T follicular helper cell (primary cell): ENCODE measurements at regions not wholly inside any gene's neighbourhood (a gene's known extent, or its start where the extent isn't known, plus 50 kb on each side); places are given as distances from the start of the nearest gene placed in this dataset.
"Not testable (repeated sequence)": the region's sequence is repeated elsewhere in the genome, so short reads cannot be mapped to it uniquely, and the experiment has no call there.

Experiments
- DNase-seq: peaks from one replicate; pipeline ENCODE4 v3.0.0-alpha.2; 2020; ENCODE audit warnings: low read depth

DNA sequence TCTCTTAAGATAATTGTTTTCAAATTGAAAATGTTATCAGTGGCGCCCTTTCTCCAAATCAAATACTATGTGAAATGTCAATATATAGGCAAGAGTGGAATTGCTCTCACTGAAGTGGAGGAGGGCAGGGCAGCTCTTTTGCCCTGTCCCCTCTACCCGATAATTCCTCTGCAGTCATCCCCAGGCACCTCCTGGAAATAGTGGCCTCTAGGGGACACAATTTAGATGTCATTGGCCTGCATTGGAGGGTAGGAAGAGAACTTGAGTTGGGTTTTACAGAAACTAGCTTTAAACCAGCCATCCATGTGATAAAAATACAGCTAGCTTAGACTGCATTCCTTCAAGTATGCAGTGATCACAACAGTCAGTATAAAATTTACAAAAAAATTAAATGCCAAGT lies 288.9 kb downstream of the EDEM1 start:
- no peak for DNase-seq

DNA sequence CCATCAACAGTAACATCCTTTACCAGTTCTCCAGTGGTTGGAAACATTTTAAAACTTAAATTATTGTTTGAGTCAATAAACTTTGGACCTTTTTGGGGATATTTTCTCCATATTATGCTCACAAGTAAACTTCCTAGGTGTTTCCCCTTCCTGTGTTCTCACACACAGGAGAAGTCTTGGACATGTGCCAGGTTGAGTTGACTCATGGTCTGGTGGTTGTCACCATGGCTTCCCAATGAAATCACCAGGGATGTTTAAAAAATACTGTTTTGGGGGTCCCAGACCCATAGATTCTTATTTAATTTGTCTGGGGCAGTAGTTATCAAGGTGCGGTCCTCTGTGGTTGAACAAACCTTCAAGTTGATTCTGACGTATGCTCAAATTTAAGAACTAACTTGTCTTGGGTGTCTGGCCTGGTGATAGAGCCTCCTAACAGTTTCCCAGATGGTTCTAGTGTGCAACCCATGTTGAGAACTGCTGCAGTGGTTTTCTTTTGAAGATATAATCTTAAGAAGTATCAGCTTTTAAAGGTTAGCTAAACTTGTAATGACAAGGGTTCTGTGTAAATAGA lies 291.8 kb downstream of the EDEM1 start:
- DNase-seq, result no peak

DNA sequence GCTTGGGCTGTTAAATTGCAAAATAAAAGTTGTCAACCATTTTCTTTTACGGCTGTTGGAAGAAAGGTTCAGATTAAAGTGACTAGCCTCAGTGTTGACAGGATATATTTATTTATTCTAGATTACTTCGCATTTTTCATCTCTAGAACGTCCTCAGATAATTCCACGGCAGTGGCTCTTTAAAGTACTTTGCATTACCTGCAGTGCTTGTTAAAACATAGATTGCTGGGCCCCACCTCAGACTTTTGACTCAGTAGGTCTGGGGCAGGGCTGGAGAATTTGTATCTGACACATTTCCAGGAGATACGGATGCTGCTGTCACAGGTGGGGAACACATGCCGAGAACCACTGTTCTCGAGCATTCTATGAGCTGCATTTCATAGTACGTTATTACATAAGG lies 292.7 kb downstream of the EDEM1 start:
- DNase-seq, result no peak

DNA sequence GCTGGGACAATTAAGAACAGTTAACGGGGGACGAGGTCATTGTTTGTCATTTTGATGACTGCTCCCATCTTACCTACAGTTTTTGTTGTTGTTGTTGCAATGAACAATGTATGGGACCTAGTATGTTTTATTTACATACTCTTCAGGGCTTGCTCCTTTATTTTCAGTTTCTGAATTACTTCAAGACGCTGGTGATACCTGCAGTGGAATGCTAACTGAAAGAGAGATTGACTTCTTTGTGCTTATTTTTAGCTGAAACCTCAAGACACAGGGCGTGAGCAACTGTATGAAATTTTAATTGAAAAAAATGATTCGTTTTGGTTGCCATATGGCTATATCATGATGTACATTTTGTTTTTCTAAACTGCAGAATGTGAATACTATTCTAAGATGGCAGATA lies 297.9 kb downstream of the EDEM1 start:
- no peak for DNase-seq

DNA sequence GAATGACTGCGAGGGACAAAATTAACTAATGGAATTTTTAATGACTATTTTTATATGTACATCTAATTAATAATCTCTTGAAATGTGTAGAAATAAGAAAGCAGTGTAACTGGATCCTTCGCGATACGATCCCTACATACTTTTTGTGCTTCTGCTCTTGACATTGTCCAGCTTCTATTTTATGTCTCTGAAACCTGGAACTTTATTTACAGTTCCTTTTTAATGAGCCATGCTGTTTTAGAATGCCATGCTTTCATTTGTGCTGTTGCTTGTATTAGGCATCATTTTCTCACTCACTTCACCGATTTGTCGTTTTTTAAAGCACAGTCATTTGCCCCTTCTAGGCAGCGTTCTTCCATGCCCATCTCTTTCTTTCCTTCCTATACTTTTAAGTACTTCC lies 301.3 kb downstream of the EDEM1 start:
- no peak for DNase-seq

DNA sequence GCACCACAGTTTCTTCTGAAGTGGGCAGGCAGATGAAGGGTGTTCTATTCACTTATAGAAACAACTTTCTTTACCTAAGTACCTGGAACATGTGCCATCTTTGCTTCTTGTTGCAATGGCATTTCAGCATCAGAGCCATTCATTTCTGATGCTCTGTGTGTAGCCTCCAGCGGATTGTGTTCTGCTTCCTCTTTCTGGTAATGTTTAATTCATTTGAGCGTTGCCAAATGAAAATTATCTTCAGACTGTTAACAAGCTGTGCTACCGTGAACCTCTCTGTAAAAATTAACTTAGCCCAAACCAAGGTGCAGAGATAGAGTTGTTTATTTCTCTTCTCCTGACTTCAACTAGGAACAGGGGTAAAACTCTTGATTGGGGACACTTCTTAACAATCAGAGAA lies 302.0 kb downstream of the EDEM1 start:
- no peak for DNase-seq

DNA sequence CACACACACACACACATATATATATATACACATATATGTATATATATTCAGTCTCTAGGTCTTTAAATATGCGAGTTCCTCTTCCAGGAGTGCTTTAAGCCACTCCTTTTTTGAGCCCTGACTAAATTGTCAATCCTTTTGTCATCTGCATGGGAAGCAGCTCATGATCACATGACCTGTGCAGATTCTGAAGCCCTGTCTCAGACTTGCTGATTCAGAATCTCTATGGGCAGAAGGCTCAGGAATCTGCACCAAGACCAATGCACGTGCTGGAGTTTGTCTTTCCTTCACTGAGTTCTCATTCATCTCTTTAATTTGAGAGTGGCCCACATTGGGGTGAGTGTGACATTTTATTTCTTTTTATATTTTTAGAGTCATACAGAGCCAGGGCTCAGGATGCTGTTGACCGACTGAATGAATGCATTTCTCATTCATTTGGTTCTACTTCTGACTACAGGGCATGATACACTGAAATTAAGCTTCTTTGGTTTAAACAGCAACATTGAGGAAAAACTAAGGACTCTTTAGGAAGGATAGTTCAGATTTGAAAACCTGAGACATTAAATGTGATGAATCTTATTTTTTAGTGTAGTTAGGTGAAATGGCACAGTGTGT lies 307.5 kb downstream of the EDEM1 start:
- DNase-seq, result no peak

DNA sequence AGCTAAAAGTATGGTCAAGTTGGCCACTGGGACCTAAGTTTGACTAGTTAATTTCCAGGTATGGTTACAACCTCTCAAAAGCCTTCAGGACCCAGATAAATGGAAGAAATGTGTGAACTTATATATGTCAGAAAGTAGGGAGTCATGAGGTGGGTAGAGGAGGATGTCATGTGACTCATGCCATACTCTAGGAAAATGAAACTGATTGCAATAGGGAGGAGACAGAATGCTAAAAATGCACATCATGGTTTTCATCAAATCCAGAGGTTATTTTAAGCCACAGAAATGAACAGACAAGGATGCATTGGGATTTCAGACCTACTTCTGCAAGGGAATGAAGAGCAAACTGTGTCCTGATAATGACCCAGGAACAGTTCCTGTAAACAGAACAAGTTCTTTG lies 310.0 kb downstream of the EDEM1 start:
- no peak for DNase-seq

DNA sequence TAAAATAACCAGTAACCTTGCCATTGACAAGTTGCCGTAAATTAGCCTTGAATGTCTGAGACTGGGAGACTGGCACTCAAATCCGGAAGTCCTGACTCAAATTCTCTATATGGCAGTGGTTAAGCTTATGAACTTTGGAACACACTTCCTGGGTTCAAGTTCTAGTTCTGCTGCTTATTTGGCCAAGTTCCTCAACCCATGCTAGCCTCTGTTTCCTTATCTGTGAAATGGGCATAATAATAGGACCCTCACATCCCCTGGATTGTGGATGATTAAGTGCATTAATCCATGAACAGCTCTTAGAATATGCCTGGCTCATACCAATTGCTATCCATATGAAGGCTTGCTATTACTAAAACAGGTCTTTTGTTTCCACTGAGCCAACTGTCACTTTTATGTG lies 311.5 kb downstream of the EDEM1 start:
- DNase-seq, result no peak

DNA sequence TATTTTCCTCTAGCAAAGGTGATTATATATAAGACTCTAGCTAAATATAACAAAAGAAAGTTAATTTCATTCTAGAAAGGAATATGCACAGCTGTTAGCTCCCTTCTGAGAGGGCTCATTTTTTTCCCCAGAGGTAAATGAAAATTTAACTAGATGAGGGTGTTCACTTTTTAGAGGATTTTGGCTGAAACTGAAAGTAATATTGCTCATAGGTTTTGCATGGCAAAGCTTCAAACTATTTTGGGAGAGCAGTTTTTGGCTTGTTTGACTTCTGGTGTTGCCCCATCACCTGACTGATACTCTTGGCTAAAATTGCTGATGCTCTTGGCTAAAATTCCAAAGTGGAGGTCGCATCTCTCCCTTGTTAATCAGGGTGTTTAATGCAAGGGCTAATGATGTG lies 311.9 kb downstream of the EDEM1 start:
- DNase-seq, result no peak

DNA sequence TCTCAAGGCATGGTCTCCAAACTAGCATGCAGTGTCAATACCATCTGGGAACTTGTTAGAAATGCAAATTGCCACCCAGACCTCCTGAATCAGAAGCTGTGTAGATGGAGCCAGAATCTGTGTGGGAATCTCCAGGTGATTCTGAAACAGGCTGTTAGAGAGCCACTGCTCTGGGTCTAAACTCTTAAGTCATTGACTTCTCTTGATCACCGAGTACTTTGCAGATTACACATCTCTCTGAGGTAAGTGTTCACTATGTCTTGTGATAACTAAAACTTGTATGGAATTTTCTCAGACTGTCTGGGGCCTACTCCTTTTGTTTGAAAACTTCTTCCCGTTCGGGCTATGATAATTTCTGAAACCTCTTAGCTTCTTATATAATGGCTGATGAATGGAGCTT lies 315.6 kb downstream of the EDEM1 start:
- DNase-seq, result no peak

DNA sequence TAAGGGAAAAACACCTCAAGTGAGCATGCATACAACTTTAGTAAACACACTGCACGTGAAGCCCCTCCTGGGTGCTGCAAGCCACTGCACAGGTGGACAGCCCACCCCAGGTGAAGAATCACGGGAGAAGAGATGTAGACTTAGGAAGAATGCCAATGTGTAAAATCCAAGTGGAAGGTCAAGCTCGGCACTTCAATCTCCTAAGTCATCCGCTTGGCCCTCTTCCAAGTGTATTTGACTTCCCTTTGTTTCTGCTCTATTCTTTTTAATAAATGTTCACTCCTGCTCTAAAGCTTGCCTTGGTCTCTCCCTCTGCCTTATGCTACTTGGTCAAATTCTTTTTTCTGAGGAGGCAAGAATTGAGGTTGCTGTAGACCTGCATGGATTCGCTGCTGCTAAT lies 316.6 kb downstream of the EDEM1 start:
- DNase-seq, result no peak

DNA sequence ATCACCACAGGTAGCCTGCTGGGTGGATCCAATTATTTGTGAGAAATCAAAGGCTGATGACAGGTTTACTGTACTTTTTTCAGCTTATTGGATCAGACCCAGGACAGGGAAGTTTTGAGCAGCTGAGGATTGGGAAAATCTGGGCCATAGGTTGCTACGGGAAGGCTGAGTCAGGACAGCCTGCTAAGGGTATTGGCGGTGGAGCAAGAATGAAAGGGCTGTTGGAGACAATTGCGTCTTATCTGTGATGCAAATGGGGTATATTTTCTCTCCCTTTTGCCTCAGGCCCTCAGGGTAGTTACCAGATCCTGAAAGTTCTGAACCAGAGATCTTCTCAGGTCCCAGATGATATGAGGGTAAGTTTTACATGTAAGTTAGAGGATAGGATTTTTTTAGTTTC lies 317.7 kb downstream of the EDEM1 start:
- DNase-seq, result no peak

DNA sequence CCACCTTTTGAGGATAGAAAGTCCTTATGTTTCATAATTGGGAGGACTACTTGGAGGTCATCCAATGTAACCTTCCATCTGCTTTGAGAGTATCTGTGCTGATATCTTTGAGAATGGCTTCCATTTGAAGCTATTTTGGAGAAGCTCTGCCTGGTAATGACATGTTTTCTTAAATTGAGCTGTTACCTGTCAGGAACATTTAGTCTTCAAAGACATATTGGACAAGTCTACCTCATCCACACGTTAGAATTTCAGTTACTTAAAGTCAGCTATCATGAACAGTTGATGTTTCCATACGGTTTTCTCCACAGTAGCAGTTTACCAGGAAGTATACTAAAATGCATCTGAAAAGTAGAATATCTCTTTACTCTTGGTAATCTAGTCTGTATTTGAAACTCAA lies 318.5 kb downstream of the EDEM1 start:
- DNase-seq, result no peak

DNA sequence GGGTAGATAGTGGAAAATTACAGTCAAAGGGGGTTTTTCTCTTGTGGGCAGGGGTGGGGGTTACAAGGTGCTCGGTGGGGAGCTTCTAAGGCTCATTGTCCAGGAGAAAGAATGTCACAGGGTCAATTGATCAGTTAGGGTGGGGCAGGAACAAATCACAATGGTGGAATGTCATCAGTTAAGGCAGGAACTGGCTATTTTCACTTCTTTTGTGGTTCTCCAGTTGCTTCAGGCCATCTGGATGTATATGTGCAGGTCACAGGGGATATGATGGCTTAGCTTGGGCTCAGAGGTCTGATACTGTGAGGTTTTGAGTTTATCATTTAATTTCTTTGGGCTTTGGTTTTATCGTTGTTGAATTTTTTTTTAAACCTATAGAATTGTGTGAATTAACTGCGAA lies 321.4 kb downstream of the EDEM1 start:
- DNase-seq, result not testable (repeated sequence)

DNA sequence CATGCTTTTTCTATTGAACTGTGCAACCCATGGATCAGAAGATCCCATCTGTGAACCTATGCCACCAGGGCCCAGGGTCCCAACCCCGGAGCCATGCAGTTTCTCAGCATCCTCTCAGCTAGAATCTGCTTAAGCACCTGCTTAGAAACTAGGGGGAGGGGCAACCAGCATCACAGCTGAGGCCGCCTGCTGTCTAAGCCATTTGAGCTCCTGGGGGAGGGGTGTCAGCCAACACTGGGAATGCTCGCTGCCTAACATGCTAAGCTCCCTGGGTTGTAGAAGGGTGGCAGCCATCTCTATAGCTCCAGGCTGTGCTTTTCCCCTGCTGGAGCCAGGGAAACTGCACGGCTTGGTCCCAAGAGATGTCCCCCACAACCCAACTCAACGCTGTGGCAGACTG lies 322.8 kb downstream of the EDEM1 start:
- DNase-seq, result no peak

DNA sequence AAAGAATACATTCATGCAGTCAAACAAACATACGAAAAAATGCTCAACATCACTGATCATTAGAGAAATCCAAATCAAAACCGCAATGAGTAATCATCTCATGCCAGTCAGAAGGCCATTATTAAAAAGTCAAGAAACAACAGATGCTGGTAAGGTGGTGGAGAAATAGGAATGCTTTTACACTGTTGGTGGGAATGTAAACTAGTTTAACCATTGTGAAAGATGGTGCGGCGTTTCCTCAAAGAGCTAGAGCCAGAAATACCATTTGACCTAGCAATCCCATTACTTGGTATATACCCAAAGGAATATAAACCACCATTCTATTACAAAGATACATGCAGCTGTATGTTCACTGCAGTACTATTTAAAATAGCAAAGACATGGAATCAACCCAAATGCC lies 330.4 kb downstream of the EDEM1 start:
- DNase-seq, result no peak

DNA sequence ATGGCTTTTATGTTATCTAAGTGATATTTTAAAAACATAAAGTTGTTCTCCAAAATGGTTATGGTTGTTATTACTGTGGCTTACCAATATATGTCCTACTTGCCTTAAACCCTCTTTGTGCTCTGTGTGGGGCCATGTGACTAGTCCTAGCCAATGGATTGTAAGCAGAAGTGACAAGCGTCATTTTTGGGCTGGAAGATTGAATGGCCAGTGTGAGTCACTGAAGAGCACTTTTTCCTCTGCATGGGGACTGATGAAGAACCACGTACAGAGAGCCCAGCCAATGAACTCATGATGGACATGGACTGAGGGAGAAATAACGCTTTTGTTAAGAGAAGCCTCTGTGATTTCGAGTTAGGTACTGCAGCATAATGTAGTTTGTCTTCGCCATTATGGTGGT lies 332.7 kb downstream of the EDEM1 start:
- no peak for DNase-seq

DNA sequence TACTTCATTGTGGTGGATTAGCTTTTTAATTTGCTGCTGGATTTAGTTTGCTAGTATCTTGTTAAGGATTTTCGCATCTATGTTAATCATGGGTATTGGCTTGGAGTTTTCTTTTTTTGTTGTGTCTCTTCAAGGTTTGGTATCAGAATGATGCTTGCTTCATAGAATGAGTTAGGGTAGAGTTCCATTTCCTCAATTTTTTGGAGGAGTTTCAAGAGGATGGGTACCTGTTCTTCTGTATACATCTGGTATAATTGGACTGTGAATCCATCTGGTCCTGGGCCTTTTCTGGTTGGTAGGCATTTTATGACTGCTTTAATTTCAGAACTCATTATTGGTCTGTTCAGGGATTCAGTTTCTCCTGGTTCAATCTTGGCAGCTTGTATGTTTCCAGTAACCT lies 335.6 kb downstream of the EDEM1 start:
- no peak for DNase-seq

DNA sequence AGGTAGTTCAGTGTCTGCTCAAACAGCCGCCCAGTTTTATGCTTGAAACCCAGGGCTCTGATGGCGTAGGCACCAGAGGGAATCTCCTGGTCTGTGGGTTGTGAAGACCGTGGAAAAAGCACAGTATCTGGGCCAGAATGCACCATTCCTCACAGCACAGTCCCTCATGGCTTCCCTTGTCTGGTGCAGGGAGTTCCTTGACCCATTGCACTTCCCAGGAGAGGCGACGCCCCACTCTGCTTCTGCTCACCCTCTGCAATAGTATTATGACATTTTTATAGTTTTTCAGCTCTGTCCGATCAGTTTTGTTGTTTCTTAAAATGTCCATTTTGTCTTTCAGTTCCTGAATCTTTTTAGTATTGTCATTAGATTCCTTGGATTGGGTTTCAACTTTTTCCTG lies 343.5 kb downstream of the EDEM1 start:
- DNase-seq, result no peak

DNA sequence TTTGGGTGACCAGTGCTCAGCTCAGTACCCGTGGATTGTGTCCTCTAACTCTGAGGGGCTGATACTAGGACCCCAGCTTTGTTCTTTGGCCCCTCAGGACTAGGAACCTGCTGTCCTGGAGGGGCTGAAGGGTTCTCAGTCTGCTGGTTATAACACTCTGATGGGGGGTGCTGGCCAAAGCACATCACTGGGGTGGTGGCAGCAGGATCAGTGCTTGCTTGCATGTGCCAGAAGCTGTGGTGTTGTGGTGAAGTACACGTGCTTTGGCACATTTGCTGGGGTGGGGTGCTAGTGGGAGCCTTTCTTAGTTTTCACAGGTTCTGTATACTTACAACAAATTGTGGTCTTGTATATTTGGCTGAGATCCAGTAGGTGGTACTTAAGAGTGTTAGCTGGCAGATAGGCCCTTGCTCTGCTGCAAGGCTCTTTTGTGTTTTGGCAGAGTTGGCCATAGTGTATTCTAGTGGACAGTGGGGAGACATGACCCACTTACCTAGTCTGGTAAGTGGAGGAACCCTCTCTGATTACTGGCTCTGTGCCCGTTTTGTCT lies 344.3 kb downstream of the EDEM1 start:
- DNase-seq, result no peak

DNA sequence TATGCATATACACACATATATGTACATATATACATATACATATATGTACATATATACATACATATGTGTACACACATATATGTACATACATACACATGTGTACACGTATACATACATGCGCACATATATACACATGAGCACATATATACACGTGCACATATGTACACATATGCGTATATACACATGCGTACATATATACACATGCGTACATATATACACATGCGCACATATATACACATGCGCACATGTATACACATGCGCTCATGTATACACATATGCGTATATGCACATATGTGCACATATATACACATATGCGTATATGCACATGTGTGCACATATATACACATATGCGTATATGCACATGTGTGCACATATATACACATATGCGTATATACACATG lies 353.0 kb downstream of the EDEM1 start:
- no peak for DNase-seq

DNA sequence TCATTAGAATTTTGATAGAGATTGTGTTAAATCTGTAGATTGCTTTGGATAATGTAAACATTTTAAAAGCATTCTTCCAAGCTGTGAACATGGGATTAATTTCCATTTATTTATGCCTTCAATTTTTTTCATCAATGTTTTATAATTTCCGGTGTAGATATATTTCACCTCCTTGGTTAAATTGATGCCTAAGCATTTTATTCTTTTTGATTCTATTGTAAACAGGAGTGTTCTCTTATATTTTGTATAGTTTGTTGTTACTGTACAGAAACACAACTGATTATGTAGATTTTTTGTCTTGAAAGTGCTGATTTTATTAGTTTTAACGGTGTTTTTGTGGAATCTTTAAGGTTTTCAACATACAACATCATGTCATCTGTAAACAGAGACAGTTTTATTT lies 355.0 kb downstream of the EDEM1 start:
- DNase-seq, result no peak

DNA sequence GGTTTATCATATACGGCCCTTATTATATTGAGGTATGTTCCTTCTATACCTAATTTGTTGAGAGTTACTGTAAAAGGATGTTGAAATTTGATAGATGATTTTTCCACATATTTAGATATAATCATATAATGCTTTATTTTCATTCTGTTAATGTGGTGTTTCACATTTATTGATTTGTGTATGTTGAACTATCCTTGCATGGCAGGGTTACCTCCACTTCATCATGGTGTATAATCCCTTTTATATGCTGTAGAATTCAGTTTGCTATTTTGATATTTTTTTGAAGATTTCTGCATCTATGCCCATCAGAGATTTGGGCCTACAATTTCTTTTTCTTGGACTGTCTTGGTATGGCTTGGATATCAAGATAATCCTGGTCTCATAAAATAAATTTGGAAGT lies 355.5 kb downstream of the EDEM1 start:
- no peak for DNase-seq
